ENCODE measurements at regions not wholly inside any gene's neighbourhood (a gene's known extent, or its start where the extent isn't known, plus 50 kb on each side); places are given as distances from the start of the nearest gene placed in this dataset.
"Not testable (repeated sequence)": the region's sequence is repeated elsewhere in the genome, so short reads cannot be mapped to it uniquely, and the experiment has no call there.

- Histone ChIP-seq H2AFZ (ENCODE audit: low read depth, low read length) (no peak overlapping the region), H3K9me2 (ENCODE audit: insufficient read depth, low read length) (no peaks in the 10 kb centered on the region), H3F3A (ENCODE audit: insufficient read depth, low read length, poor library complexity, severe bottlenecking) (no peaks in the 10 kb centered on the region), H3K36me3 (ENCODE audit: insufficient read depth, low read length) (no peaks in the 10 kb centered on the region), H3K9me3 (ENCODE audit: low read length) (no peaks in the 10 kb centered on the region), H3K27me3 (ENCODE audit: insufficient read depth, low read depth, low read length) (no peaks in the 10 kb centered on the region), H3K27ac (ENCODE audit: low read length) (no peak overlapping the region), H3K79me2 (replicated peaks; ENCODE audit: insufficient read depth, low read length) (no peaks in the 10 kb centered on the region), H3K4me2 (ENCODE audit: low read length) (no peak overlapping the region), H4K20me1 (ENCODE audit: insufficient read depth) (no peaks in the 10 kb centered on the region), H3K4me3 (ENCODE audit: low read length) (no peak overlapping the region), H3K9ac (ENCODE audit: low read length) (no peak overlapping the region)
- TF ChIP-seq EZH2 (IDR thresholded peaks at IDR 0.05; ENCODE audit: borderline replicate concordance, insufficient read depth, low read length, poor library complexity, severe bottlenecking) (no peak), TAF1 (IDR thresholded peaks at IDR 0.05; ENCODE audit: low read depth) (no peak), SMC3 (conservative IDR thresholded peaks at IDR 0.05; ENCODE audit: poor library complexity) (no peak), RAD21 (conservative IDR thresholded peaks at IDR 0.05) (no peak), REST (IDR thresholded peaks at IDR 0.05; ENCODE audit: borderline replicate concordance) (no peak), MXI1 (conservative IDR thresholded peaks at IDR 0.05; ENCODE audit: poor library complexity, severe bottlenecking) (no peak), CTCF (IDR thresholded peaks at IDR 0.05; ENCODE audit: poor library complexity, severe bottlenecking) (no peak), EP300 (conservative IDR thresholded peaks at IDR 0.05; ENCODE audit: poor library complexity, severe bottlenecking) (no peak)
These were observed 116.6 kb upstream of the RAI2 start for GRCh38 chrX:17977696-17978095.

GRCh38 chrX:17976955-17977354 lies 115.9 kb upstream of the RAI2 start:
- no peaks in the 10 kb centered on the region for H3K36me3 ChIP-seq (ENCODE audit: insufficient read depth, low read length)
- H3K27ac ChIP-seq (ENCODE audit: low read length): no peak overlapping the region
- H3F3A ChIP-seq (ENCODE audit: insufficient read depth, low read length, poor library complexity, severe bottlenecking): no peaks in the 10 kb centered on the region
- no peaks in the 10 kb centered on the region for H3K9me2 ChIP-seq (ENCODE audit: insufficient read depth, low read length)
- H3K4me3 ChIP-seq (ENCODE audit: low read length): no peak overlapping the region
- H3K79me2 ChIP-seq (replicated peaks; ENCODE audit: insufficient read depth, low read length): no peaks in the 10 kb centered on the region
- no peak overlapping the region for H2AFZ ChIP-seq (ENCODE audit: low read depth, low read length)
- H4K20me1 ChIP-seq (ENCODE audit: insufficient read depth): no peaks in the 10 kb centered on the region
- no peaks in the 10 kb centered on the region for H3K9me3 ChIP-seq (ENCODE audit: low read length)
- TF ChIP-seq EP300 (conservative IDR thresholded peaks at IDR 0.05; ENCODE audit: poor library complexity, severe bottlenecking): no peak
- TF ChIP-seq POLR2AphosphoS5 (IDR thresholded peaks at IDR 0.05): no peak
- no peak for TF ChIP-seq MXI1 (conservative IDR thresholded peaks at IDR 0.05; ENCODE audit: poor library complexity, severe bottlenecking)
- TF ChIP-seq TAF1 (IDR thresholded peaks at IDR 0.05; ENCODE audit: low read depth): no peak
- TF ChIP-seq EZH2 (IDR thresholded peaks at IDR 0.05; ENCODE audit: borderline replicate concordance, insufficient read depth, low read length, poor library complexity, severe bottlenecking): no peak
- no peak for TF ChIP-seq SMC3 (conservative IDR thresholded peaks at IDR 0.05; ENCODE audit: poor library complexity)
- TF ChIP-seq RAD21 (conservative IDR thresholded peaks at IDR 0.05): no peak
- TF ChIP-seq REST (IDR thresholded peaks at IDR 0.05; ENCODE audit: borderline replicate concordance): no peak
- TF ChIP-seq CTCF (IDR thresholded peaks at IDR 0.05; ENCODE audit: poor library complexity, severe bottlenecking): no peak
- no peaks in the 10 kb centered on the region for H3K27me3 ChIP-seq (ENCODE audit: insufficient read depth, low read depth, low read length)
- H3K4me2 ChIP-seq (ENCODE audit: low read length): no peak overlapping the region
- no peak overlapping the region for H3K9ac ChIP-seq (ENCODE audit: low read length)

GRCh38 chrX:17975349-17975748 lies 114.3 kb upstream of the RAI2 start:
- H3K27ac ChIP-seq (ENCODE audit: low read length); H2AFZ ChIP-seq (ENCODE audit: low read depth, low read length); H3K27me3 ChIP-seq (ENCODE audit: insufficient read depth, low read depth, low read length); H3K9me3 ChIP-seq (ENCODE audit: low read length); H3K36me3 ChIP-seq (ENCODE audit: insufficient read depth, low read length); H3K79me2 ChIP-seq (replicated peaks; ENCODE audit: insufficient read depth, low read length); H3K4me3 ChIP-seq (ENCODE audit: low read length); H3F3A ChIP-seq (ENCODE audit: insufficient read depth, low read length, poor library complexity, severe bottlenecking); H3K9me2 ChIP-seq (ENCODE audit: insufficient read depth, low read length); H3K9ac ChIP-seq (ENCODE audit: low read length); H3K4me2 ChIP-seq (ENCODE audit: low read length); H4K20me1 ChIP-seq (ENCODE audit: insufficient read depth): not testable (repeated sequence)
